Ishikawa (cell line): ENCODE measurements at regions not wholly inside any gene's neighbourhood (a gene's known extent, or its start where the extent isn't known, plus 50 kb on each side); places are given as distances from the start of the nearest gene placed in this dataset.

Experiments used
- CEBPB ChIP-seq: IDR thresholded peaks from 2 replicates; pipeline ENCODE4 v1.6.1; 2012
- CREB1 ChIP-seq: IDR thresholded peaks from 2 replicates; pipeline ENCODE4 v1.6.1; 2012; ENCODE audit warnings: low read depth
- EGR1 ChIP-seq: IDR thresholded peaks from 2 replicates; pipeline ENCODE4 v1.6.1; 2012
- EP300 ChIP-seq: IDR thresholded peaks from 2 replicates; pipeline ENCODE4 v1.6.1; 2012; ENCODE audit warnings: borderline replicate concordance
- FOXM1 ChIP-seq: IDR thresholded peaks from 2 replicates; pipeline ENCODE4 v1.6.1; 2012; ENCODE audit warnings: low read depth, borderline replicate concordance
- NFIC ChIP-seq: IDR thresholded peaks from 2 replicates; pipeline ENCODE4 v1.6.1; 2012
- RAD21 ChIP-seq: IDR thresholded peaks from 2 replicates; pipeline ENCODE4 v1.6.1; 2012; ENCODE audit warnings: low read depth
- TAF1 ChIP-seq: IDR thresholded peaks from 2 replicates; pipeline ENCODE4 v1.6.1; 2012; ENCODE audit warnings: low read depth, mild to moderate bottlenecking
- TCF12 ChIP-seq: IDR thresholded peaks from 2 replicates; pipeline ENCODE4 v1.6.1; 2012; ENCODE audit warnings: low read depth
- TEAD4 ChIP-seq: IDR thresholded peaks from 2 replicates; pipeline ENCODE4 v1.6.1; 2012
- YY1 ChIP-seq: IDR thresholded peaks from 2 replicates; pipeline ENCODE4 v1.6.1; 2012; ENCODE audit warnings: low read depth
- ZBTB7A ChIP-seq: IDR thresholded peaks from 2 replicates; pipeline ENCODE4 v1.6.1; 2012; ENCODE audit warnings: low read depth
- TF ChIP-seq, protein P1 (sequence below): IDR thresholded peaks from 2 replicates; pipeline ENCODE4 v1.6.1; 2012; ENCODE audit warnings: low read depth, mild to moderate bottlenecking
- TF ChIP-seq, protein P2 (sequence below): IDR thresholded peaks from 2 replicates; pipeline ENCODE4 v1.6.1; 2012
- TF ChIP-seq, protein P3 (sequence below): IDR thresholded peaks from 2 replicates; pipeline ENCODE4 v1.6.1; 2012

DNA sequence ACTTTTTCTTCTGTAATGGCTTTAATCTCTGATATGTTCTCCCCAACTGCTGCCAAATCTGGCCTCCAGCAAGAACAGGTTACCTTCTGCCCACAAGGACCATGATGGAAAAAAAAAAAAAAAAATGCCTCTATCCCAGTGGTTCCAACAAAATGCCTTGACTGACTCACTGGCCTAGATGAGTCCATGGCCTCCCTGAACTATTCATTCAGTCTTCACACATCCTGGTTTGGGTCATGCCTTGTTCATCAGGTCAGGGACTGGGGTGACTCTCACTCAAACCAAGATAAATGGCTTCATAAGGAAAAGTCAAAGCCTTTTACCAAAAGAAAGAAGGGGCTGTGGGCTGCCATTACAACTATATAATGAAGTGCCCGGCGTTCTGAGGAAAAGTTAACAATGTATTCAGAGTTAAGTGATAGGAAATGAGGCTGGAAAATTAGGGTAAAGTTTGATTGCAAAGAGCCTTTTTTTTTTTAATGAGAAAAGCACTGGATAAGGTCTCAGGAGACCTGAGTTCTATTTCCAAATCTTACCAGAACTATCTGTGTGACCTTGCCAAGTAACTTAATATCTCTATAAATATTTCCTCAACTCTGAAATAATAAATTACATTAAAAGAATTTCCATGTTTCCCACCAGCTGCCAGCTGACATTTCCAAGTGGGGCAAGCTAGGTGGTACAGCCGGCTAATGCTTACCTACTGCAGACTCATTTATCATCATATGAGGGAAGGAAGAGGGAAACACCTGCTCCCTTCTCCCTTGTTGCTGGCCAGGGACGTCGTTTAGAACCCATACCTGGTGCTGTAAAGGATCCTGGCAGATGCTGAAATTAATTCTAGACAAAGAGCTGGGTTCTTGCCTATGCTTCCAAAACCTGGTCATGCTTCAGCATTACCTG, 380.0 kb upstream of the MARCKS start:
- TF ChIP-seq NFIC (no peak), ZBTB7A (no peak), TCF12 (no peak), YY1 (no peak), CEBPB (no peak), TEAD4 (no peak), FOXM1 (no peak), TAF1 (no peak), EGR1 (no peak), CREB1 (no peak), EP300 (no peak), RAD21 (no peak)
- TF ChIP-seq, protein P1, sequence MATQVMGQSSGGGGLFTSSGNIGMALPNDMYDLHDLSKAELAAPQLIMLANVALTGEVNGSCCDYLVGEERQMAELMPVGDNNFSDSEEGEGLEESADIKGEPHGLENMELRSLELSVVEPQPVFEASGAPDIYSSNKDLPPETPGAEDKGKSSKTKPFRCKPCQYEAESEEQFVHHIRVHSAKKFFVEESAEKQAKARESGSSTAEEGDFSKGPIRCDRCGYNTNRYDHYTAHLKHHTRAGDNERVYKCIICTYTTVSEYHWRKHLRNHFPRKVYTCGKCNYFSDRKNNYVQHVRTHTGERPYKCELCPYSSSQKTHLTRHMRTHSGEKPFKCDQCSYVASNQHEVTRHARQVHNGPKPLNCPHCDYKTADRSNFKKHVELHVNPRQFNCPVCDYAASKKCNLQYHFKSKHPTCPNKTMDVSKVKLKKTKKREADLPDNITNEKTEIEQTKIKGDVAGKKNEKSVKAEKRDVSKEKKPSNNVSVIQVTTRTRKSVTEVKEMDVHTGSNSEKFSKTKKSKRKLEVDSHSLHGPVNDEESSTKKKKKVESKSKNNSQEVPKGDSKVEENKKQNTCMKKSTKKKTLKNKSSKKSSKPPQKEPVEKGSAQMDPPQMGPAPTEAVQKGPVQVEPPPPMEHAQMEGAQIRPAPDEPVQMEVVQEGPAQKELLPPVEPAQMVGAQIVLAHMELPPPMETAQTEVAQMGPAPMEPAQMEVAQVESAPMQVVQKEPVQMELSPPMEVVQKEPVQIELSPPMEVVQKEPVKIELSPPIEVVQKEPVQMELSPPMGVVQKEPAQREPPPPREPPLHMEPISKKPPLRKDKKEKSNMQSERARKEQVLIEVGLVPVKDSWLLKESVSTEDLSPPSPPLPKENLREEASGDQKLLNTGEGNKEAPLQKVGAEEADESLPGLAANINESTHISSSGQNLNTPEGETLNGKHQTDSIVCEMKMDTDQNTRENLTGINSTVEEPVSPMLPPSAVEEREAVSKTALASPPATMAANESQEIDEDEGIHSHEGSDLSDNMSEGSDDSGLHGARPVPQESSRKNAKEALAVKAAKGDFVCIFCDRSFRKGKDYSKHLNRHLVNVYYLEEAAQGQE = no peak
- TF ChIP-seq, protein P2, sequence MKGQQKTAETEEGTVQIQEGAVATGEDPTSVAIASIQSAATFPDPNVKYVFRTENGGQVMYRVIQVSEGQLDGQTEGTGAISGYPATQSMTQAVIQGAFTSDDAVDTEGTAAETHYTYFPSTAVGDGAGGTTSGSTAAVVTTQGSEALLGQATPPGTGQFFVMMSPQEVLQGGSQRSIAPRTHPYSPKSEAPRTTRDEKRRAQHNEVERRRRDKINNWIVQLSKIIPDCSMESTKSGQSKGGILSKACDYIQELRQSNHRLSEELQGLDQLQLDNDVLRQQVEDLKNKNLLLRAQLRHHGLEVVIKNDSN = no peak
- TF ChIP-seq, protein P3, sequence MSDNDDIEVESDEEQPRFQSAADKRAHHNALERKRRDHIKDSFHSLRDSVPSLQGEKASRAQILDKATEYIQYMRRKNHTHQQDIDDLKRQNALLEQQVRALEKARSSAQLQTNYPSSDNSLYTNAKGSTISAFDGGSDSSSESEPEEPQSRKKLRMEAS = no peak

DNA sequence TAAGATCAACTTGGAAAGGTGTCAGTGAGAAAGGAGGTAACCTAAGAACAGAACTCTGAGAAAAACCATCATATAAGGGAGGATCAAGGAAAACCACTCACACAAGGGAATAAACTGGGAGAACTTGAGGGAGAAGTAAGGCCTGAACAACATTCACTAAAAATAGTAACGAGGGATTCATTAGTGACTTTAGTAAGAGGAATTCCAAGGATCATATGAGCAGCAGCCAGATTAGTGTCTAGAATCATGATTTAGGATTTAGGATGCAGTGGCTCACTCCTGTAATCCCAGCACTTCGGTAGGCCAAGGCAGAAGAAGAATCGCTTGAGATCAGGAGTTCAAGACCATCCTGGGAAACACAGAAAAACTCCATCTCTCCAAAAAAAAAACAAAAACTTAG, 376.5 kb upstream of the MARCKS start:
- no peak for TF ChIP-seq EGR1
- TF ChIP-seq TAF1 = no peak
- no peak for TF ChIP-seq EP300
- TF ChIP-seq, protein P3 = no peak
- no peak for TF ChIP-seq YY1
- TF ChIP-seq TEAD4 = no peak
- TF ChIP-seq CEBPB = no peak
- TF ChIP-seq, protein P1 = no peak
- TF ChIP-seq, protein P2 = no peak
- TF ChIP-seq TCF12 = no peak
- TF ChIP-seq ZBTB7A = no peak
- no peak for TF ChIP-seq FOXM1
- no peak for TF ChIP-seq CREB1

DNA sequence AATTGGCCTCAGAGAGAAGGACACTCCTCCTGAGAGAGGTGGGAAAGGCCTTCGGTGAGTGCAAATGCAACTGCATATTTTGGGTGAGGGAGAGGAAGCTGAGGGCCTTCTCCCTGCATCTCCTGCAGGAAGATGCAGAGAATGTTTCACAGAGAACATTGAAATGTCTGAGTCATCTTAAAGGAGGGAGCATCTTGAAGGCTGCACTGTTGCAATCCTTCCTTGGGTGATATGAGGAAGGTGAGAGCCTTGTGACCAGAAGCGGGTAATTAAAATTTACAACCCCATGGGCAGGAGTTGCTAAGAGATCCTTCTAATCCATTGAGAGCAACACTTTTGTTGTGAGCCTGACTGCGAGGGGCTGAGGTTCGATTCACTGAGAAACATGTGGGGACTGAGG, 375.7 kb upstream of the MARCKS start:
- TF ChIP-seq CREB1 (no peak), YY1 (no peak), TAF1 (no peak), ZBTB7A (no peak), EP300 (no peak), FOXM1 (no peak), RAD21 (no peak), NFIC (no peak), TCF12 (no peak), EGR1 (no peak), CEBPB (no peak), TEAD4 (no peak)
- TF ChIP-seq, protein P1 = no peak
- TF ChIP-seq, protein P3 = no peak
- TF ChIP-seq, protein P2 = no peak
